Hepatic stellate cell (primary cell): ENCODE measurements at regions not wholly inside any gene's neighbourhood (a gene's known extent, or its start where the extent isn't known, plus 50 kb on each side); places are given as distances from the start of the nearest gene placed in this dataset.
"Not testable (repeated sequence)": the region's sequence is repeated elsewhere in the genome, so short reads cannot be mapped to it uniquely, and the experiment has no call there.

Source experiments
- DNase-seq: peaks from one replicate; pipeline ENCODE4 v3.0.0; 2011; ENCODE audit warnings: low spot score

DNA sequence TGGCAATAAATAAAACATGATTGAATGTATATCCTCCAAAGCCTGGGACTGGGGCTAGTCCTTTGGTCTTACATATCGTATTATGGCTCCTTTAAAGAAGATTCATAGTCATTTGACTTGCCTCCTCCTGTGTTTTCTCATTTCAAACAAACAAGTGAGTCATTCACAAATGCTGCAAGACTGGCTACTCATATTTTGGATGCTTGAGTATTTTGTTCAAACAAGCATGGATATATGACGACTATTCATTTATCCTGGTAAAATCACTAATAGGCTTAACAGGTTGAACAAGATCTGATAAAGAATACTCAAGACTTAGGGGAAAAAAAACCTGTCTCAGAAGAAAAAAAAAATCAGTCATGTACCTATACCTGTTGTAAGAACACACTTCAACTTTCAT is 111.1 kb upstream of the CCDC28A start:
- DNase-seq = no peak

- DNase-seq = no peak
Observed at GRCh38 chr6:138663892-138664291, 109.7 kb upstream of the CCDC28A start.

DNA sequence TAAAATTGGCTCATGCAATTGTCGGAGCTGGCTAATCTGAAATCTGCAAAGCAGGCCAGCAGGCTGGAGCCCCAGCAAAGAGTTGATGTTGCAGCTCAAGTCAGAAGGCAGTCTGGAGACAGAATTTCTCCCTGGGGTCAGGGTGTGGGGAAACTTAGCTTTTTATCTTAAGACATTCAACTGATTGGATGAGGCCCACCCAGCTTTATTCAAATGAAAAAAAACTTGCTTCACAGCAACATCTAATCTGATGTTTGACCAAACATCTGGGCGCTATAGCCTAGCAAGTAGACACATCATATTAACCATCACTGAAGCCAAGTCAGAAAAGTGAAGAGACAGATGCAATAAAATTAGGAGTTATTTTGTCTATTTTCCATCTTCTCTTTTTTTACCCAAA is 108.8 kb upstream of the CCDC28A start:
- DNase-seq = no peak

DNA sequence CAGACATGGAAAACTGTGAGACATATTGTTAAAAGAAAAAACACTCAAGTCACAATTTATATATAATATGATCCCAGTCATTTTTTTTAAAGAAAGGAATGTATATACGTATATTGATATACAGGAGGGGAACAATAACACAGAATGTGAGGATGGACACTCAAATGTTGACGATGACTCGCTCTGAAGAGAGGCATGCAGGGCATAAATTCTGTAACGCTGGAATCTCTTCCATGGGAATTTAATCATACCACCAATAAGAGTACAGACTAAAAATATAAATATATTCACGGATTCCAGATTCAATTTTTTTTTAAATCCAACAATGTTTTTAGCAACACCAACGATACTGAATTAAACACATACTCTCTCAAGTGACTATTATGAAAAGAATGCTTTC is 106.9 kb upstream of the CCDC28A start:
- peak; percentile 26 for DNase-seq

GRCh38 chr6:138667408-138667807 is 106.2 kb upstream of the CCDC28A start:
- DNase-seq = no peak

GRCh38 chr6:138671351-138671750 is 102.2 kb upstream of the CCDC28A start:
- DNase-seq = no peak

DNA sequence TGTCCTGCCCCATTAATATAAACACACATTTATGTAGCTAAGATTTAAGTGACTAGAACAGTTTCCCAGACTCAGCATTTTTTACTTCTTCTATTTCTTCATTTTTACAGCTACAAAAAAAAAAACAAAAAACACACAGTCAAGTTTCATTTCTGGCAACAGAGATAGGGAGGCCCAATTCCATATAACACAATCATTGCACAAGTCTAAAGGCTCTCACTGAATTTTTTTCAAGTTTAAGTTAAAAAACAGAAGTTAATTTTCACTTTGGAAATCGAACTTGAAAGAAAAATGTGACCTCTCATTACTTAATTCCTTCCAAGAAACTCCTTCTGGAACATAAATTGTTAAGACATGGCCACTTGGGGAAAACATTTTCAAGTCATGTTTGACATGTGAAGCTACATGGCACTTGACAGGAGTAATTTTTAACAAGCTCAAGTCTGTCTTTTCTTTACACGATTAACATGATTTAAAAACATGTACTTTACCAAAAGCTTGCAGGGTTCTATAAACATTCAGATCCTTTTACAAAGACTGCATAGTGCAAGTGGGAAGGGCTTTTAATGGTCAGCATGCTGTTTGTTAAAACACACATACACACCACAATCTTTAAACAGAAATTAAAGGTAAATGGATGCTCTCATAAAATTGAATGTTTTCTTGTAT is 100.1 kb upstream of the CCDC28A start:
- no peak for DNase-seq

DNA sequence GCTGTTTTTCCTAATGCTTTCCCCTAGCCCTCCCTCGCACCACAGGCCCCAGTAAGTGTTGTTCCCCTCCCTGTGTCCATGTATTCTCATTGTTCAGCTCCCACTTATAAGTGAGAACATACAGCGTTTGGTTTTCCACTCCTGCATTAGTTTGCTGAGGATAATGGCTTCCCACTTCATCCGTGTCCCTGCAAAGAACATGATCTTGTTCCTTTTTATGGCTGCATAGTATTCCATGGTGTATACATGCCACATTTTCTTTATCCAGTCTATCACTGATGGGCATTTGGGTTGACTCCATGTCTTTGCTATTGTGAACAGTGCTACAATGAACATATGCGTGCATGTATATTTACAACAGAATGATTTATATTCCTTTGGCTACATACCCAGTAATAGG is 99.1 kb upstream of the CCDC28A start:
- not testable (repeated sequence) for DNase-seq

DNA sequence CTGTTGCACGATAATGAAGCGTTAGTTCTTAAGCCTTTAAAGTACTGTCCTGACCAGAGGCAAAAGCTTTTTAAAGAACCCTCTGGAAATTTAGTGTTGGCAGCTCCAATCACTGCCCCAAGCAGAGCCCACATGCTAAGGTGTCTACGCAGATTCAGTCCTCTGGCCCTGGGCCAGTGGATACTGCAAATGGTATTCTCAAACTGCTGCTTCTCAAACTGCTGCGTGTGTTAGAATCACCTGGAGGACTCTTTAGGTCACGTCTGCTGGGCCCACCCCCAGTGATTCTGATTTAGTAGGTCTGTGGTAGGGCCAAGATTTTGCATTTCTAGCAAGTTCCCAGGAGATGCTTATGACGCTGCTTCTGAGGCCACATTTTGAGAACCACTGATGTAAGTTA is 96.0 kb upstream of the CCDC28A start:
- no peak for DNase-seq

- no peak for DNase-seq
Observed at GRCh38 chr6:138678168-138678567, 95.4 kb upstream of the CCDC28A start.

GRCh38 chr6:138680085-138680484 is 93.5 kb upstream of the CCDC28A start:
- no peak for DNase-seq

DNA sequence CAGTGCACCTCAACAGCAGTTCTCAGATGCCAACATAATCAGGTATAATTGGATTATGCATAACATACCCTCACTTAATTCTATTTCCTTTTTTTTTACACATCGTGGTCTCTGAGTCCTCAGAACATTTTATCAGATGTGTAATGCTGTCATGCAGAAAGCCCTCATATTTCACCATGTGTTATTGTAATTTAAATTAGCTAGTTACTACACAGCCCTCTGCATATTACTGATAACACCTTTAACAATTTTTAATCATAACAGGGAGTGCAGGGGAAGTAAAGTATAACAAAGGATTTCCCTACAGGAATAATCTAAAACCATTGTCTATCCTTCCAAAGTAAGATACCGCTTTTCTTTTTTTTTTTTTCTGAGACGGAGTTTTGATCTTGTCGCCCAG is 91.9 kb upstream of the CCDC28A start:
- DNase-seq = no peak

GRCh38 chr6:138682704-138683527 is 90.7 kb upstream of the CCDC28A start:
- peak; percentile 76 for DNase-seq

DNA sequence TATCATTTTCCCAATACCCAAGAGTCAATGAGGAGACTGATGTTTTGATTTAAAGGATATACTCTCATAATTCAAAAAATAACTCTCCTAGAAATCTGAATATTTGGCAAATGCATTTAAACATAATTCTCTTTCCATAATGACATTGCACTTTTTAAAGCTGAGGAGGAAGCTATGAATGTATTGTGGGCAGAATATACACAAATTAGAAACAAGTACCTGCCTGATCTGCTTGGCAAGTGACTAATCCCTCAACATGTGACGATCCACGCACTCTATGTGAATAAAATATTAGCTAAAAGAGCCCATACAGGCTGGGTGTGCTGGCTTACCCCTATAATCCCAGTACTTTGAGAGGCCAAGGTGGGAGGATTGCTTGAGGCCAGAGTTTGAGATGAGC is 88.3 kb upstream of the CCDC28A start:
- DNase-seq = no peak

DNA sequence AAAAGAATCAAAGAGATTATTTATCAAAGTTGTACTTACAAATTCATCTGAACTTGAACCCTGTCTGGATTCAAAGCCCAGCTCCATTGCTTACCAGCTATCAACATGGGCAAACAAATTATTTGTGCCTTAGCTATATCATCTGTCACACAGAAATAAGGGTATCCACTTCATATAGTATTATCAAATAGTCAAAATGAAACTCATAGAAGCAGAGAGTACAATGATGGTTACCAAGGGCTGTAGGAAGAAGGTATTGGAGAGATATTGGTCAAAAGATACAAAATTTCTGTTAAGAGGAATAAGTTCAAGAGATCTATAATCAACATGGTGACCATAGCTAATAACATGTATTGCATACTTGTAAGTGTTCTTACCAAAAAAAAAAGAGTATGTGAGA is 87.8 kb upstream of the CCDC28A start:
- no peak for DNase-seq

GRCh38 chr6:138688580-138688979 is 85.0 kb upstream of the CCDC28A start:
- DNase-seq = no peak

GRCh38 chr6:138689849-138690248 is 83.7 kb upstream of the CCDC28A start:
- DNase-seq = no peak

DNA sequence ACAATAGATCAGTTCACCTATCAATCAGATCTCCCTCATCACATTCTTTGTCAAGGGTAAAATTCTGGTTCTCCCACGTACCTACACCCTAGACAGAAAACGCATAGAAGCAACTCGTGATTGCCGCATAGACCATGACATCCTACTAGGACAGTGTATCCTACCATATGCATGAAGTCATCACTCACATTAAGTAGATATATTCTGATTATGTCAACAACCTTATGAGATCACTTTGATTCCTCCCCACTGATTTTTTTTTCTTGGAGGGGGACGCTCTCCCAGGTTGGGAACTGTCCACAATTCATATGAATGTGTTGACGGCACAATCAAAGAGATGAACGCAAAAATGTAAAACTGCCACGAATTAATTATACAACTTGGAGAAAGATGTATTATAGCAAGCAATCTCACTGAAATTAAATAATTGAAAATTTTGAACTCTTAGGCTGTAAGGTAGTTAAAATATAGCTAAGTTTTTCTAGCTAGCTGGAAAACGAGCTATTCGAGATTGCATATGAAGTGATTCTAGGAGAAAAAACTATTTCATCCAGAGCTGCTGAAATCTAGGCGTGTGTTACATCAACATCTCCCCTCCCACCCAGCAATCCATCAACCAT is 82.5 kb upstream of the CCDC28A start:
- no peak for DNase-seq

GRCh38 chr6:138691595-138692057 is 81.9 kb upstream of the CCDC28A start:
- DNase-seq = peak; percentile 36

GRCh38 chr6:138692058-138692977 is 81.3 kb upstream of the CCDC28A start:
- DNase-seq = peak; percentile 88

GRCh38 chr6:138692978-138693909 is 80.3 kb upstream of the CCDC28A start:
- DNase-seq = peak; percentile 64
